Psoas muscle (tissue), 7 donors: ENCODE measurements at regions not wholly inside any gene's neighbourhood (a gene's known extent, or its start where the extent isn't known, plus 50 kb on each side); places are given as distances from the start of the nearest gene placed in this dataset.

Experiments
- ATAC-seq, 4 donors: fragments of 200-7000 bp; cut with Tn5 transposase; one replicate each; pipeline ENCODE4 v1.9.1; 2020; ENCODE audit warnings: moderate library complexity in 3 of 4, mild to moderate bottlenecking in 2 of 4
- DNase-seq, 2 donors: peaks; one replicate each; pipeline ENCODE4 v3.0.0-alpha.2; 2020
- H3K27ac ChIP-seq: fragments of 200-600 bp; one replicate; pipeline ENCODE4 v1.8.0; 2022
- H3K27me3 ChIP-seq, 3 donors: fragments of 200-600 bp in 1 of 3; one replicate each; pipeline versions ENCODE4 v1.6.1 to v1.8.0; 2013 to 2022; ENCODE audit warnings: low read length in 2 of 3, mild to moderate bottlenecking in 2 of 3, moderate library complexity in 1 of 3; ENCODE audit not compliant: insufficient read depth in 3 of 3
- H3K36me3 ChIP-seq, 2 donors: fragments of 200-600 bp in 1 of 2; one replicate each; pipeline versions ENCODE4 v1.6.1 to v1.8.0; 2013 to 2022; ENCODE audit warnings: low read depth in 1 of 2, mild to moderate bottlenecking in 1 of 2, moderate library complexity in 1 of 2; ENCODE audit not compliant: insufficient read depth in 1 of 2
- H3K4me1 ChIP-seq: fragments of 200-600 bp; one replicate; pipeline ENCODE4 v1.8.0; 2022
- H3K4me3 ChIP-seq: fragments of 200-600 bp; one replicate; pipeline ENCODE4 v1.8.0; 2022; ENCODE audit warnings: mild to moderate bottlenecking
- H3K9me3 ChIP-seq: fragments of 200-600 bp; one replicate; pipeline ENCODE4 v1.8.0; 2022
- WGBS, 3 donors: extraction: QIAGEN DNeasy Blood & Tissue Kit; methylation state at CpG; one replicate each; pipeline versions ENCODE4 v1.1.6 to v1.1.7; 2013; 5-methylcytosine and 5-hydroxymethylcytosine counted together
- intact Hi-C, 2 donors: fragments of 100-400 bp; cut with DNase I; formaldehyde crosslinking; loops; one replicate each; pipeline versions ENCODE4 v1.11.0 to v1.14.2; 2022
- TF ChIP-seq, protein P1 (sequence below): fragments of 200-600 bp; IDR thresholded peaks from one replicate; pipeline ENCODE4 v1.8.0; 2022; ENCODE audit warnings: antibody characterized with exemption
- donor health status: healthy with polysubstance abuse.
- donor health status: DM: no; HTN: no; CAD: no; lungs with moderate emphysema.
- donor health status: Bipolar disorder and iron deficiency.
- donor health status: healthy.
- donor health status: DM: yes; HTN: yes; CAD: no.
- donor health status: DM: no; HTN: no; CAD: no.
- donor health status: DM: yes; HTN: yes; CAD: no.

DNA sequence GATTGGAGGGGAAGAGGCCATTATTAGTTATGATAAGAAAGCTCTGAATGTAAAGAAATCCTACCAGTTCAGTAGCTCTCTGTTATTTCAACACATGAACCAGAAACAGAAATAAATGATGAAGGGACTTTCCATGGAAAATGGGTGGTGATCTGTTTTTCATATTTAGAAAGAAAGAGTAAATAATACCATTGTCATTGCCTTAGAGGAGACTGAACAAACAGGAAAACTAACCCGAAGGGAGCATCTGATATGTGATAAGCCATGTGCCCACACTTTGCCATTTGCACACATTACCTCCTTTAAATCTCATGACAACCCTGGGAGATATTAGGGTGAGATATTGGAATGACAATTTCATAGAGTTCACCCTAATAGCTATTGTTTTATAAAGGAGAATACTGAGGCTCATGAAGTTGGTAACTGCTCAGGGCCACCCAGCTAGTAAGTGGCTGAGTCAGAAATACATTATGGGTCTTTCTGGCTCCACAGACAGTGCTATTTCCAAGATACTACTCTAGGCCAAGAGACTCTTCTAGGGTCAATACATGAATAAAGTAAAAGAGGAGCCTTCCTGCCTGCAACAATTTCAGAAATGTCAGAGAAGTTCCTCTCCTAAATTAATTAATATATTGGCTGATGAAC lies 111.0 kb upstream of the SLIT3 start:
- no peaks in the 10 kb centered on the region for H3K36me3 ChIP-seq
- TF ChIP-seq, protein P1, sequence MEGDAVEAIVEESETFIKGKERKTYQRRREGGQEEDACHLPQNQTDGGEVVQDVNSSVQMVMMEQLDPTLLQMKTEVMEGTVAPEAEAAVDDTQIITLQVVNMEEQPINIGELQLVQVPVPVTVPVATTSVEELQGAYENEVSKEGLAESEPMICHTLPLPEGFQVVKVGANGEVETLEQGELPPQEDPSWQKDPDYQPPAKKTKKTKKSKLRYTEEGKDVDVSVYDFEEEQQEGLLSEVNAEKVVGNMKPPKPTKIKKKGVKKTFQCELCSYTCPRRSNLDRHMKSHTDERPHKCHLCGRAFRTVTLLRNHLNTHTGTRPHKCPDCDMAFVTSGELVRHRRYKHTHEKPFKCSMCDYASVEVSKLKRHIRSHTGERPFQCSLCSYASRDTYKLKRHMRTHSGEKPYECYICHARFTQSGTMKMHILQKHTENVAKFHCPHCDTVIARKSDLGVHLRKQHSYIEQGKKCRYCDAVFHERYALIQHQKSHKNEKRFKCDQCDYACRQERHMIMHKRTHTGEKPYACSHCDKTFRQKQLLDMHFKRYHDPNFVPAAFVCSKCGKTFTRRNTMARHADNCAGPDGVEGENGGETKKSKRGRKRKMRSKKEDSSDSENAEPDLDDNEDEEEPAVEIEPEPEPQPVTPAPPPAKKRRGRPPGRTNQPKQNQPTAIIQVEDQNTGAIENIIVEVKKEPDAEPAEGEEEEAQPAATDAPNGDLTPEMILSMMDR, result no peak
- H3K4me3 ChIP-seq, result no peak overlapping the region
- DNase-seq, result no peak
- no peaks in the 10 kb centered on the region for H3K27me3 ChIP-seq
- intact Hi-C loops, result no loop called here
- no peak for ATAC-seq
- H3K27ac ChIP-seq, result no peak overlapping the region
- no peaks in the 10 kb centered on the region for H3K9me3 ChIP-seq
- no peaks in the 10 kb centered on the region for H3K4me1 ChIP-seq
- WGBS, 3 donors, result 38 to 73% (median 57%) methylated on average over 1 of the region's 1 CpG

DNA sequence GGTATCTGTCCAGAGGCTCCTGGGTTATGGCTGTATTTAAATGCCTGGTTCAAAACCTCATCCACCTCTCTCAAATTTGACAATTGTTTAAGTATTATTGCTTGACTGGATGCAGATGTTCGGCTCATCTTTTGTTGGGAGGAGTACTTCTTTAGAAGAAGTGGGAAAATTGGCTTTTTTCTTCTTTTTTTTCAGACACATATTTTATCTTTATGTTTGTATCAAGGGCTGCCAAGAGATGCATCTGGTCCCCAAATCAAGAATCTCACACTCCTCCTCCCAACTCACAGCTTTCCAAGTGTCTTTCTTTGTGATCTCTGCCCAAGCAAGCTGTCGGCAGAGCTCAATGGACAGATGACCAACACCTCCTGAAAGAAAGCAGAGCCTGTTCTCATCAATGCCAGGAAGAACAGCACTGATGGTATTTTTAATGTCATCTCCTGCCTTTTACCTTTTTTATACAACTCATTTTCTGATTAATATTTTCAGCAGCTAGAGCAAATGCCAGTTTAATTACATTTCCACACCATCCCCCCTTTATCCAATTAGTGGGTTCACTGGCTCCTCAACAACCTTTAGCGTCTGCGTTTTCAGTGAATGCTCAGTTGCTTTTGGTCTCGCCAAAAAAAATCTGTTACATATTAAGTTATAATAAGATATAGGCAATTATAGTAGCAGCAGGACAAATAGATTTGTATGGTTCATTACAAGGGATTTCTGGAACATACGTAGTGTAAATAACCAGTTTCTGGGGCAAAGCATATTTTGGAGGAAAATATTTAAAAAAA lies 110.3 kb upstream of the SLIT3 start:
- DNase-seq, result no peak
- TF ChIP-seq, protein P1, result no peak
- no peak for ATAC-seq
- no peaks in the 10 kb centered on the region for H3K4me1 ChIP-seq
- H3K36me3 ChIP-seq, result no peaks in the 10 kb centered on the region
- no peak overlapping the region for H3K27ac ChIP-seq
- 33 to 39% (median 36%) methylated on average over 6 of the region's 6 CpGs for WGBS, 3 donors
- no peaks in the 10 kb centered on the region for H3K9me3 ChIP-seq
- H3K27me3 ChIP-seq, result no peaks in the 10 kb centered on the region
- H3K4me3 ChIP-seq, result no peak overlapping the region
- intact Hi-C loops, result no loop called here

DNA sequence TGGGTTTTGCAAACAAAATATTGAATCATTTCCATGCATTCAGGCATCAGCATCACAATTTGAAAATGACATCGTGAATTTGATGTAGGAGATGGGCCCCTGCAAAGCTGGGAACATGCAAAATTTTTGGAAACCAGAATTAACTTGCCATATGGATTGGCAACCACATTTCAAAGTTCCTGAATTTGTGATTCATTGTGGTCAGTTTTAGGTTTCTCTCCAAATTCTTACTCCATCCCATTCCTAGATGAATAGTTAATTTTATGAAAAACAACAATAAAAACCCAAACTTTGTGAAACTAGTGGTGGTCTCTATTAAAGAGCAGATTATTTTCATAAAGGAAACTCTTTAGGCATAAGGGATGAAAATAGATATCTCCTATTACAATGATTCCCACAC lies 107.8 kb upstream of the SLIT3 start:
- TF ChIP-seq, protein P1, result no peak
- Histone ChIP-seq H3K36me3 (no peaks in the 10 kb centered on the region), H3K4me3 (no peak overlapping the region), H3K27ac (no peak overlapping the region), H3K9me3 (no peaks in the 10 kb centered on the region), H3K27me3 (no peaks in the 10 kb centered on the region), H3K4me1 (no peaks in the 10 kb centered on the region)
- DNase-seq (no peak), ATAC-seq (no peak)
- 57 to 60% (median 58%) methylated on average over 1 of the region's 1 CpG for WGBS, 3 donors
- intact Hi-C loops, result no loop called here

DNA sequence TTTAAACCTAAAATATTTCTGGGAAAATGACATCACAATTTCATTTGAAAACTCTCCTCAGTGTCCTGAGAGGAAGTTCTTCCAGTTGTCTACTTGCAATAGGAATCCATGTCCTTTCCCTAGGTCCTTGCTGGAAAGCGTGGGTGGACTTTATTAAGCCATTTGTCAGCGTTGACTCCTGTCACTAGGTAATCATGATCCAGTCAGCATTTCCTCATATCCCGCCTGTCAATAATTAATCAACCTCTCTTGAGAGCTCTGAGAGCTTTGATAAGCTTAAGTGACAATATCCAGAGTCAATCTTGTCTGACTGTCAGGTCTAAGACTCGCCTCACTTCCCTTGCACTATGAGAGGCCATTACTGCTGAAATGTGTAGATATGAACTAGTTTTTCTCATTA lies 107.2 kb upstream of the SLIT3 start:
- no peak for ATAC-seq
- 73 to 92% (median 87%) methylated on average over 4 of the region's 4 CpGs for WGBS, 3 donors
- intact Hi-C loops, result no loop called here
- TF ChIP-seq, protein P1, result no peak
- Histone ChIP-seq H3K27me3 (no peaks in the 10 kb centered on the region), H3K36me3 (no peaks in the 10 kb centered on the region), H3K4me3 (no peak overlapping the region), H3K27ac (no peak overlapping the region), H3K4me1 (no peaks in the 10 kb centered on the region), H3K9me3 (no peaks in the 10 kb centered on the region)
- no peak for DNase-seq
